ENCODE measurements at regions not wholly inside any gene's neighbourhood (a gene's known extent, or its start where the extent isn't known, plus 50 kb on each side); places are given as distances from the start of the nearest gene placed in this dataset.
"Not testable (repeated sequence)": the region's sequence is repeated elsewhere in the genome, so short reads cannot be mapped to it uniquely, and the experiment has no call there.

DNA sequence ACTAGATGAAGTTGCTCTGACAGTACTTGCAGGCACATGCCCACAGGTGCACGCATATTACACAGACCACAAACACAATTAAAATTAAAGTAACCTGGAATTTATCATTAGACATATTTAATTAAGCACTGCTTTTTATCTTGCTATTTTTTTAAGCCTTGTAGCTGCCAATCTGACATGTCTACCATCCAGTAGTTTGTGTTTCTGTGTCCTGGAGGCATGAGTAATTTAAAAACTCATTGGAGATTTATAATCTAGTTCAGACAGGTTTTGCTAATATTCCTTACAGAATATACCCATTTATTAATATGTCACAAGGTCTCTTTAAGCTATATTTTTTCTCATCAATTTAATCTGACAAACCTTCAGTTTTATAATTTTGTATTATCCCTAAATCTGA is 445.0 kb upstream of the KLF6 start:
- DNase-seq (ENCODE audit: low read depth): no peak

DNA sequence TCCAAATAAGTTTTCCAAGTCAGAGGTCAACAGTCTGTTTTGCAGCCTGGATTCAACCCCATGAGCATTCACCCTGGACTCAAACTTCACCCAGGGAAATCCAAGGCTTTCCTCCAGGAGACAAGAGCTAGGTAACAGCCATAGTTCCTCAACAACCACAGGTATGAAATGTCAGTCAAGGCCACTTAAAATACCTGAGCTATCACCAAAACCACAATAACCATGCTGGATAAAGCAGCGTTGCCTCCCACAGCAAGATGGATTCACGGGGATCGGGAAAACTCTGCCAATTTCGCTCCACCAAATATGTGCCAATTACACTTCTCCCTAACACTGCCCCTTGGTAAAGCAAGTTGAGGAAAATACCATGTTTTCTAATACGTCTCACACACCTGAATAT is 444.1 kb upstream of the KLF6 start:
- no peak for DNase-seq (ENCODE audit: low read depth)

DNA sequence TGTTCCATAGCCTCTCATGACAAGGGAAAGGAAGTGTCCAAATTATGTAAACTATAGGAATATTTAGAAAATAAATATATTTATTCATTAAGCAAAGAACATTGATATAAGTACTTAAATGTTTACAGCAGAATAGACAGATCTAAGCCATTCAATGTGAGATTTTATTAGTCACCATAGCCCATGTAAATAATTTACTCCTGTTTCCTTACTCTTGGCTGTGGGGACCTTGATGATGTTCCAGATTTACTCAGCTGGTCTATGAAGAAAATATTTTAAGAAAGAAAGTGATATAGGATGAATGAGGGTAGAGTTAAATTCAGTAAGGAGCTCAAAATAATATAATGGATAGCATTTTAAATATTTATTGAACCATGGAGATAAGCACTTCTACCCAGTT is 442.6 kb upstream of the KLF6 start:
- no peak for DNase-seq (ENCODE audit: low read depth)

DNA sequence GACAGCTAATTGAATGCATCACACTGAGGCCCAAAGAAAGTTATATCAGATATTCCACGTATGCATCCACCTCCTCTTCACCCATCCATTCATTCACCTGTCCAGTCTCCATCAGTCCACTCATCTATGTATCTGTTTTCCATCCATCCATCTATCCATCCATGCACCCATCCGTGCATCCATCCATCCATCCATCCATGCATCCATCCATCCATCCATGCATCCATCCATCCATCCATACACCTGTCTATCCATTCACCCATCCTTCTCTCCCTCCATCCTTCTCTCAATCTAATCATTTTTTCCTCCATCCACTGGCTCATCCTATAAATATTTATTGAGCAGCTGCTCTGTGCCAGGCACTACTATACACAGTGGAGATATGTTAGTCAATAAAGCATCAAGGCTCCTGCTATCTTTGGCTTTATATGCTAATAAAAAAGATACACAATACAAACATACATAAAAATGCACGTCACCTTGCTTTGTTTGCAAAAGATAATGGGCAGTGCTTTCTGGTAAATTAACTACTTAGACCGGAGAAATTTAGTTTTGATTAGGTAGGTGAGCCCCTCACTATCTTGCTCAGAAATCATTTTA is 442.0 kb upstream of the KLF6 start:
- no peak for DNase-seq (ENCODE audit: low read depth)

DNA sequence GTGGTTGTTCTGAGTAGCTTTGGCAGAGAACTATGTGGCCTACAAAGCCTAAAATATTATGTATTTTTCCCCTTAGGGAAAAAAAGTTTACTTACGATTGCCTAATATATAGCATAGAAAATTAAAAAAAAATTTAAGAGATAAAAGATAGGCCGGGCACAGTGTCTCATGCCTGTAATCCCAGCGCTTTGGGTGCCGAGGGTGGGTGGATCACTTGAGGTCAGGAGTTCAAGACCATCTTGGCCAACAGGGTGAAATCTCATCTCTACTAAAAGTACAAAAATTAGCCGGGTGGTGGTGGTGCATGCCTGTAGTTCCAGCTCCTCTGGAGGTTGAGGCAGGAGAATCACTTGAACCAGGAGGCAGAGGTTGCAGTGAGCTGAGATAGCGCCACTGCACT is 439.2 kb upstream of the KLF6 start:
- DNase-seq (ENCODE audit: low read depth): no peak

DNA sequence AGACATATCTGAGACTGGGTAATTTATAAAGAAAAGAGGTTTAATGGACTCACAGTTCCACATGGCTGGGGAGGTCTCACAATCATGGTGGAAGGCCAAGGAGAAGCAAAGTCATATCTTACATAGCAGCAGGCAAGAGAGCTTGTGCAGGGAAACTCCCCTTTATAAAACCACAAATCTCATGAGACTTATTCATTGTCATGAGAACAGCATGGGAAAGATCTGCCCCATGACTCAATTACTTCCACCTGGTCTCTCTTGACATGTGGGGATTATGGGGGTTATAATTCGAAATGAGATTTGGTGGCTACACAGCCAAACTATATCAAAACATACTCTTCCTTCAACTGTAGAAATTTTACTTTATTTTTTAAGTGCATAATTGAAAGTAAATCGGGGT is 436.3 kb upstream of the KLF6 start:
- not testable (repeated sequence) for DNase-seq (ENCODE audit: low read depth)

DNA sequence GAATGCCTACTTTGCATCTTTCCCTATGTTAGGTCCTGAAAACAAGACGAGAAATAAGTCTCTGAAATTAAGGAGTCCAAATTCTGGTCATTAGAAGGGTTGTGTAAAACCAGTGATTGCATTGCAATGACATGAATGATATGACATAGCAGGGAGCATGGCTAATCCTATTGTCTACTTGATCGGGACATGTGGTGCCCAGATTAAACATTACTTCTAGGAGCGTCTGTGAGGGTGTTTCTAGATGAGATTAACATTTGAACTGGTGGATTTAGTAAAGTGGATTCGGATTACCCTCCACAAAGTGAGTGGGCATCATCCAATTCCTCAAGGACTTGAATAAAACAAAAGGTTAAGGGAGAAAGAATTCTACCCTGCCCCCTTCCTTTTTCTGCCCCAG is 434.9 kb upstream of the KLF6 start:
- DNase-seq (ENCODE audit: low read depth): no peak

DNA sequence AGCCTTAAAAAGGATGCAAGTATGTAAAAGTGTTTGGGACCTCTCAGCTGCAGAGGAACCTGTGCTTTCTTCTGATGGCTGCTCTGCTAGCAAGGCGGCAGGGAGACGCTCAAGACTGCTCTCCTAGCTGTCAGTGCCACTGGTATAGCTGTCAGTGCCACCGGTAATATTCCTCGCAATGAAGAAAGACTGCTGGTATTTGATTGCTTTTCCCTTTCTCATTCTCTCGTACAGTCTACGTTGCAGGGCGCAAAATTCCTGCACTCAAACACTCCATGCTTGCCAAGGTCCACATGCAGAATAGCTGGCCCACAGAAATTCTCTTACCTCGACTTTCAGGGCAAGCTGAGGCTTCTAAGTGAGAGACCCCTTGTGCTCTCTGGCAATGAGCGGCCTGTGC is 432.6 kb upstream of the KLF6 start:
- DNase-seq (ENCODE audit: low read depth): no peak

DNA sequence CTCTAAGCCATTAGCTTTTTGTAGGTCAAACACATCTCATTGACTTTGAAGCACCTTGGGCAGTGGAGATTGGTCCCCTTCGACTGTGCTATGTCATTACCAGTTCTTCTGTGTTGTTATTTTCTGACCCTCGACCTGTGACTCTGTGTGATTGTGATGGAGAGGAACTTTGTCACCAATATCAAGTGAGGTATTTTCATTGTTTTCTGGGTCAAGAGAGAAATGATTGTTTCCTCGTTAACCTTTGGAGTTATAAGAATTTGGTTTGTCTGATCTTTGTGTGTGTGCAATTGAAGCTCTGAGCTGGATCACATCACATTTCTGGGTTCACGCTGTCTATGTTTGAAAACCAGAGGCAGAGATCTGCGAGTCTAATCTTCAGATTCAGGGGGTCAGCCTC is 432.2 kb upstream of the KLF6 start:
- DNase-seq (ENCODE audit: low read depth): no peak

DNA sequence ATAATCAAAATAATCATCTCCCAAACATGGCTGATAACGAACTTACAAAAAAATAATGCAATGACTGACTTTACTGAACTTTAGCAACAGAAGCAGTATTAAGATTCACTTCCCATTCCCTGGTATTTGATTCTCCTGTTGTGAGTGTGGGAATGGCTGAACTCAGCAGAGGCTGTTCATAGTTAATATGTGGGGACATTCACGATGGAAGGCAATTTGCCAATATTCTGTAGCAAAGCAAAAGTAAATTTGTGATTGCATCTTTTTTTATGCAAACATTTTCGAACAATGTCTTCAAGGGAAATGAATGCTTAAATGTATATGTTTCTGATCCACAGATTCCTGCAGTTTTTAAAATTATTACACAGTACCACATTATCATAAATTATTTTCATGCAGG is 431.7 kb upstream of the KLF6 start:
- no peak for DNase-seq (ENCODE audit: low read depth)

DNA sequence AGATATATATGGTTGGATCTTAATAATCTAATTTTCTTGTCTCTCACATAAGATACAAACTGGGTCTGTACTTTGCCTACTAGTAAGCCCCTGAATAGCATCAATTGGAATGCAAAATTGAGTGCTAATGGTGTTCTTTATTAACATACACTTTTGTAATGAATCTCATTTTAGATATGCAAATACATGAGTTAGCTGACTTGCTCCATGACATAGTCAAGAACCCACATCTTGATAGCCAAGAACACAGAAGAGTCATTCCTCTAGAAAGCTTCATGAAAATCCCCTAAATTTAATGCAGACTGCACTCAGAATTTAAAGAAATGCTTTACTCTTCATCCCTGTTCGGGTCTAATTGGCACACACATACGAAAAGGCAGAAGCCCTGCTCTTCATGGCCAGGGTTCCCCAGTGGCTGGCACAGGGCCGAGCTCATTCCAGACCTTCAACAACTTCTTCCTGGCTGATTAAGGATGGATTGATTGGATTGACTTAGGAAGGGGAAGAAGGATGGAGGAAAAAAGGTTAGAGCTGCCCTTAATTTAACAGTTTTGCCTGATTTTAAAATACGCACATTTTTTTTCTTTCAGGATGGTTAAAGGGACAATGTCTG is 431.1 kb upstream of the KLF6 start:
- no peak for DNase-seq (ENCODE audit: low read depth)

DNA sequence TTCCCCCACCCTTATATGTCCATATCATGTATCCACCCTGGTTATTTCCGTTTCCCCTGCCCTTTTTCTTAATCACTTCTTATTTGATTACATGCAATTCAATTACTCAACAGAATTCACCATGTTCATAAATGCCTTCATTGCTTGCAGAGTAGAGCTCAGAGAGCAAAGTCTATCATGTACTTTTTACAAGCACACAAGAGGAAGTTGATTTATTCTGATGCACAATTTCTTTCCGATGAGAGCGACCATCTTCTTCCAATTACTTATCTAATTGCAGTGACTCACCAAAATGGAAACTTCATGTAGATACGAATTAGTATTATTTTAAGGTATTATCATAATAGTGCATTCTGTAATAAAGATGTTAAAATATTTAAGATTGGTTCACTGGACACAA is 430.5 kb upstream of the KLF6 start:
- no peak for DNase-seq (ENCODE audit: low read depth)

DNA sequence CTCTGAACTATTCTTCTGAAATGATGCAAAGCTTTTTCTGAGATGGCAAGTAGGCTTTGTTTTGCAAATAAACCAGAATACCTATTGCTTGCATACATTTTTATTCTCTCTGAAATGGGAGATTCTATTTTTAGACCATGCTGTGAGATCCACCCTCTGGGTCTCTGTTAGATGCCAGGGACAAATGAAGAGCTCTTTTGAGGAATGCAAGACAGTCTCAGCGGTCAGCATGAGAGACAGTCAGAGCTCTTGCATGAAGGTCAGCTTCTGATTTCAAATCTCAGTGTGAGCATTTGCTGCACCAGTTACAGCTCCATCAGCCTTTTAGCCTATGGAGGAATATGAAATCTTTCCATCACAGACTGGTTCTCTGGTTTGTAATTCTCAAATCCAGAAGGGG is 429.9 kb upstream of the KLF6 start:
- DNase-seq (ENCODE audit: low read depth): no peak

DNA sequence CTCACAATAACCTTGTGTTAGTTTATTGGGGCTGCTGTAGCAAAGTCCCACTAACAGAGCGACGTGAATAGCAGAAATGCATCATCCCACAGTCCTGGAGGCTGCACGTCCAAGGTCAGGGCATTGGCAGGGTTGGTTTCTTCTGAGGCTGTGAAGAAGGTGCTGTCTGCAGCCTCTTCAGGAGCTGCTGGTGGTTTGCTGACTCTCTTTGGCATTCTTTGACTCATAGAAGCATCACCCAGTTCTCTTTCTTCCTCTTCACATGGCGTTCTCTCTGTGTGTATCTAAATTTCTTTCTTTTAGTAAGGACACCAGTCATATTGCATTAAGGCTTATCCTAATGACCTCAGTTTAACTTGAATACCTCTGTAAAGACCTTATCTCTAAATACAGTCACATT is 428.4 kb upstream of the KLF6 start:
- DNase-seq (ENCODE audit: low read depth): no peak

DNA sequence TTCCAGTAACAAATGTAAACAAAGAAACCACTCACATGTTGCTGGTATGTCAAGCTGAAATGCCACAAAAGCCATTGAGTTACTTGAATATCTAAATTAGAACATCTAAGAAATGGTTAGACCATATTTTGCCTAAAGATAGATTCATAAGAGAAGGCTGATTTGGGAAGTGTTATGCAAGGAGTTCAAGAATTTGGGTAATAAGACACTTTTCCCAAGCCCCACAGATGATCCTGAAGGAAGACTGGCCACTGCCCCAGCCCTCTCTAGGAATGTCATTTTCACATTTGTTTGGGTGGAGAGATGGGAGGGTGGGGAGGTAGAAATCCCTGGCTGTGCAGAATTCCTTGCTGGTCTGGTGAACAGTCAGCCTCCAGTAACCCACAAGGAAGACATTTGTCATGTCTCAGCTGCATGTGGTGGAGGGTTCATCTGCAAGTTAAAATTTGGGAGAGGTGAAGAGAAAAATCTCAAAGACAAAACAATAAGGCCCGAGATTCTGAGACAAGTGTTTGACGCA is 427.2 kb upstream of the KLF6 start:
- no peak for DNase-seq (ENCODE audit: low read depth)

DNA sequence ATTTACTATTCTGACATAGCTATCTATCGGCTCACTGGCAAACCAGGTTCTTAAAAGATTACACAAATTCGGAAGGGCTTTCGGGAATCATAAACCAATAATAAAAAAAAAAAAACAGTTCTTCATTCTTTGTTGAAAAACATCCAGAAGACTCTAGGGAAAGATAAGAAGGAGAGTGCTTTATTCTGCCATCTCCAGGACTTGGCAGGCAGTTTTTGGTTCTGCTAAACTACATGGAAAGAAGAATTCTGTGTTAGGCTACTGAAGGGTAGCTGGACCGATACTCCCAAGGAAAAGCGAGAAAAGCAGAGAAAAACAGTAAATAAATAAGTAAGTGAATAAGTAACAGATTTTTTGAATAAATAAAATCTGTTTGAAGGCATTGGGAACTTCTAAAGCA is 423.5 kb upstream of the KLF6 start:
- no peak for DNase-seq (ENCODE audit: low read depth)

DNA sequence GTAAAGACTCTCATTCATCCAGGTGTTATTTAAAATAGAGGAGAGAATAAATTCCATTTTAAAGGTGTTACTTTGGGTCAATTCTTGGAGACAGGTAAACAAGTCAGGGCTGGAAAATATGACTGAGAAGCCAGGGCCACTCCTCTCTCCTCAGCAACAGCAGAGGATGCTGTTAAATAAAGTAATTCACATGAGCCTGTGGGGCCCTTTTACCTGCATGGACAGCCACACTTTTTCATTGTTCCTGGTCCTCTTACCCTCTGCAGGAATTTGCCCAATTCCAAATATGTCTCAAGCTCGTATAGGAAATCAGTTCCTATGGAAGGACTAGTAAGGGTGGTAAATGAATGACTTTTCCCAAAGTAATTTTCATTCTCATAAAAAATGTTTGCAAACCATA is 420.1 kb upstream of the KLF6 start:
- DNase-seq (ENCODE audit: low read depth): no peak

DNA sequence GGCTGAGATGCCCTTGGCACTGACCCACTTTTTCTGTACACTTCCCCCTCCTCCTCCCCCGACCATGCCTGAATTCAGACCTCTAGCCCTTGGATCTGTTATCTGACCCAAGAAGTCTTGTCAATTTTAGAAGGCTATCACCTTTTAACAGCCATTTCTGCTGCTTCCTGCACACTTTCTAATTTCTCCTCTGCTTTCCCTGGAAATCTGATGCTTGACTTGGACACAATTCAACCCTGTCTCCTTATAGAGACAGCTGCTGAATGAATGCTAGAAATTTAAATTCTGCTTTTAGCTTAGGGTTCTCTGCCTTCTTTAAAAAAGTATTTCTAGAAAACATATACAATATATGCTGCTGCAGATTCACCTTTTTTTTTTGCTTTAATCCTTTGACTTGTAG is 417.9 kb upstream of the KLF6 start:
- DNase-seq (ENCODE audit: low read depth): no peak

DNA sequence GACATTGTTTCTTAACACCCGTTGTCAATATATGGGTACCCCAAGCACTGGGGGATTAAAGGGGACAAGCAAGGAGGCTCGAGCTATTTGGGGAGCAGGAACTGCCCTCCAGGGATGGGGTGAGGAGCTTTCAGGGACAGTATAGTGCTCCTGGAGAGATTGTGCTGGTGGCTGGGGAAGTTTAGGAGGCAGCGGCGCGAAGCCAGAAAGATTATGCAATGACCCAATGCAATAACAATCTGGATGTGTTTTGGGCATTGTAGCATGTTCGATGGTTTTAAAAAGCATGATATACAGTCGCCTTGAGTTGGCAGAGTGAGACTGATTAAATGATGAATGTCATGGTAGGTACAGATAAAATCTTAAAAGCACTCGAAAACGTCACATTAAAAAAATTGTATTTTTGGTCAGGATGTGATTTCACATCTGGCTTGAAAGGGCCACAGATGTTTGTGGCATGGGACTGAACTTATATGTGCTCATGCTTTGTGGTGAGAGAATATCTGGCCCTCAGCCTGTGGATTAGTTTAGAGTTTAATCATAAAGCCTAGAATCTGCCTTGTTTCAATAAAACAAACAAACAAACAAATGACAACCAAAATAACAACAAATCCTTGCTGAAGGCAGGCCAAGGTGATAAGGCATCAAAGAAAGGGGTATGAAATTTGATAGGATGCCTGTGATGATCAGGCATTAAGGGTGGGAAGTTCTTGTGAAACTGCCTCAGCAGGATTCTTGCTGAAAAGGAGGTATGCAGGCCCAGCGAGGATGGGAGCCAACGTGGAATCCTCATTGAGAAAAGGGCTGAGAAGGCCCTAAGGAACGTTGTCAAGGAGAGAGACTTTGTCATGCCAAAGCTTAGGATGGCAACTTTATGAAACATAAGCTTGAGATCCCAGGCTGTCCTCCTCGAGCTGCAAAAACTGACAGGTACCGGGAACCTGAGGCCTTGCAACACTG is 417.1 kb upstream of the KLF6 start:
- no peak for DNase-seq (ENCODE audit: low read depth)

DNA sequence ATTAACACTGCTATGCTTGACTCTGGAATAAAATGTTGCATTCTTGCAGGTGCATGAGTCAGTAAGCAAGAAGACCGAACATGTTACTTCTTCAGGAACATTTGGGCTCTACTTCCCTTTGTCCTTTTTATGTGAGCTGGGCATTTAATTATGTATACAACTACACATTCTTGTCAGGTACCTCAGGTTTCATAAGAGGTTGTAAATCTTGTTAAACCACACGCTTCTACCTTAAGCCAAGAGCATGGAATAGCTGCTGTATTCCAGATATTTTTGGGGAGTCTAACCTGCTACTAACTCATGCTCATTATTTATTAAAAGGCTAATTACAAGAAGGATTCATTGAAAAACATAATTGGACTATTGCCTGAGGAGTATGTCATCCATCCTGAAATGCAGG is 414.2 kb upstream of the KLF6 start:
- no peak for DNase-seq (ENCODE audit: low read depth)

DNA sequence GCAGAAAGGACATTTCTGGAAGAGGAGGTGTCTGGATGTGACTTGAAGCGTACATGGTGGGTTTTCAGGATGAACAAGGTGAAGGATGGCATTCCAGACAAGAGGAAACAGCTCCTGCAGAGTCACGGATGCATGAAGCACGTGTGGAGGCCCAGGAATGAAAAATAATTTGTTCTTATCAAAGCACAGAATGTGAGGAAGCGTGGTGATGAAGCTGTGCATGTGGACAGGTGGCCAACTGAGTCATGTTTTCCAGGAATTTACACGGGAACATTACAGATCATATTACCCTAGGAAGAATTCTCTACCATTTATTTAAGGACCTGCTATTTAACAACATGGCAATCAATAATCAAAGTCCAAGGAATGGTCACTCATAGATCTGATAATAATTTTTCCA is 413.2 kb upstream of the KLF6 start:
- no peak for DNase-seq (ENCODE audit: low read depth)

DNA sequence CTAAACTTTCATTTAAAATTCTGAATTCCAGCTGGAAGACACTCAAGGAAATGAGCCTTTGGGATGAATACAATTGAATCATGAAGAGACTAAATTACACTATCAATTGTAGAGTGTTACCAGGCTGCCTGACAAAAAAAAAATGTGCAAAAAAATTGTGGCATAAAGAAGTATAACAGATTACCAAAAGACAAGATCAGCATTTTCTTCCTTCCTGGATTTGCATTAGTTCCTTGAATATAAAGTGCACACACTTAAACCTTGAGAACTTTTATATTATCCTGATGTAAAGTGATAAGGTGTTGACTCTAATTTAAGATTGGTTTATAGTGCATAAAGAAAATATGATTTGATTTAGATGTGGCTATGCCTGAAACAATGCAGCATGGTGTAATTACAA is 412.7 kb upstream of the KLF6 start:
- no peak for DNase-seq (ENCODE audit: low read depth)

DNA sequence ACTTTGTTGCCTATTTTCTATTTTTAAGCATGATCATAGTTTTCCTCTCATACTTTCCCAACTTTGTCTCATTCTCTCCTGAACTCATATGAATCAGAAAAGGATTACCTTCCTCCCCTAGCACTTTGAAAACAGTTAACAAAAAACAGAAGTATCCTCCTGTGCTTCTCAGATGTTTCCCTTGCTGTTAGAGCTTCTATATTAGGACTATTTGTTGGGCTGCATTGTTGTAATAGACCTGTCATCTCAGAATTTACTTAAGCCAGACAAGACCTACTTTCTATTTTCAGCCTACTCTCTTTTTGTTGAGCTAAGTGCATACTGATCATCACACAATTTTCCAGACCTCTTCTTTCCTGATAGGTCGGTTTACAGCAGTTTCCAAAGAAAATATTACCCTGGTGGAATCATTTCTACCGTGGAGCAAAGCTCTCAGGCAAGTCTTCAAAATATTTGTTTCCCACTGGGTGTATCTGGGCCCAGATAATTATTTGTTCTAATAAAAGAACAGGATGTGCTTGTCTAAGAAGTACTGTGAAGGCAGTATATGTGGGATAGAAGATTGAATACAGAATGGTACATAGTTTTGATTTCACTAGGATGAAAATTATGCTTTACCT is 411.9 kb upstream of the KLF6 start:
- DNase-seq (ENCODE audit: low read depth): no peak
